Stimulated activated CD4-positive, alpha-beta T cell treated with anti-CD3 and anti-CD28 coated beads, Interleukin-15, amount 100 ng/mL, for 48 hours (primary cell): ENCODE measurements at regions not wholly inside any gene's neighbourhood (a gene's known extent, or its start where the extent isn't known, plus 50 kb on each side); places are given as distances from the start of the nearest gene placed in this dataset.

ENCODE experiments used
- DNase-seq, 2 donors: peaks; one replicate each; pipeline ENCODE4 v3.0.0-alpha.2; 2020; ENCODE audit warnings: low read depth in 2 of 2

DNA sequence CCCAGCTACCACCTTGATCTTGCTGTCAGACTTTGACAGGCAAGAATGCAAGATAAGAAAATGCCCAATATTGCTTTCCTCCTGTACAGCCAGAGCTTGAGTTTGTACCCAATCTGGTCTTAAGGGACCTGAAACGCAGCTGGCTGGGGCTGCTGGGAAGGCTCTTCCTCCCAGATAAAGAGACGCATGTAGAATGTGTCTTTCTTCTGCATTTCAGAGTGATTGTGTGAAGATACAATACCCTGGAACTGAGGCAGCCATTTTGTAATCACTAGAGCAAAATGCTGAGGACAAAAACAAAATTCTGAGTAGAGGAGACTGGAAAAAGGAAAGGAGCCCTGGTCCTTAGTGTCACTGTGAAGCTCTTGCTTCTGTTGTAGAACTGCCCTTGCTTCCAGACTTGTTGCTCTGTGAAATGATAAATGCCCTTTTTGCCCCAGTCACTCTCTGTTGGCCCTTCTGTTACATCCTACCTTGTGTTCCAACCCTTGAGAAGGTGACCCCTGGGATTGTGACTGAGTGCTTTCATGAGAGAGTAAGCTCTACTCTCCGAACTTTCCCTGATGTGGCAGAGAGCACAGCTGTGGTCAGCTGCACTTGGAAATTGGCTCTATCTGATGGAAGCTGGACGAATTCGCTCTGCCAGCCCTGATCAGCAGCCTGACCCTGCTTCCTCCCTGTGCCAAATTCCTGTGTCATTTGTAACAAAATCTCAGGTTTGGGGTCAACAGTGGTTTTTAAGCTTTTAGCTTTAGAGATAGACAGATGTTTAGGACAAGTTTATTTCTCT lies 137.4 kb upstream of the RBMS1 start:
- DNase-seq = no peak

DNA sequence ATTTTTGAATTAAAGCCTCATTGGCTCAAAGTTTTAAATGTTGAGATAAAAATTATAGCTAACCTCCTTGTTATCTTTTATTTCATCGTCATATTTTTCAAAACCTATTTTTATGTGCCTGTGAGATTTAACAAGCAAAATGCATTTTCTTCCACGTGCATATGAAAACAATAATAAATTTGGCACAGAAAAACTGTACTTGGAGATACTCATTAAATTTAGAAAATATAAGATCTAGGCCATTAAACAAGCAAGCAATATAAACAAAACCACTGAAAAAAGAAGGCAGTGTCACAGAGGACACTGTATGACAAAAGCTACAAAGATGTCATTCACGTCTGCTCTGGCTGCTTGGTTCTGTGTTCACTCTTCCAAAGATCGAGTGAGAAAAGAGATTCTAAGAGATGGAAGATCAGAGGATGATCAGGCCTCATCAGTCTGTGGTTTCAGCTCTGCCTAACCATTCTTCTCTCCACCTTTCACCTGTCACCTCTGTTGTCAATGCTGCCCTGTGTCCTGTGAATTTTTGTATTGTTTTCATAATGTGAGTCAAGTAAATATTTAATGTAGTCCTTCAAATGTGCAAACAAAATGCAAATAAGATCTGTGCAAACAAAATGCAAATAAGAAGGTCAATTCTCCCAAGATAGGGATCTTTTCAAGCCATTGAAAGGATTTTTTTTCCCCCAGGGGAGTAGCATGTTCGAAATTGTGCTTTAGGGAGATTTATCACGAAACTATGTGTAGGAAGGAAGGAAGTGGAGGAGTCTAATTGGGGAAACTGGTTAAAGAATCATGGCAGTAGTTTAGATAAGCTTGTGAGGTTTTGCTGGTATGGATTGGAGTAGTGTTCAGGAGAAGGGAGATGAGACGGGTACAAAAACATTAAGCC lies 138.7 kb upstream of the RBMS1 start:
- no peak for DNase-seq

DNA sequence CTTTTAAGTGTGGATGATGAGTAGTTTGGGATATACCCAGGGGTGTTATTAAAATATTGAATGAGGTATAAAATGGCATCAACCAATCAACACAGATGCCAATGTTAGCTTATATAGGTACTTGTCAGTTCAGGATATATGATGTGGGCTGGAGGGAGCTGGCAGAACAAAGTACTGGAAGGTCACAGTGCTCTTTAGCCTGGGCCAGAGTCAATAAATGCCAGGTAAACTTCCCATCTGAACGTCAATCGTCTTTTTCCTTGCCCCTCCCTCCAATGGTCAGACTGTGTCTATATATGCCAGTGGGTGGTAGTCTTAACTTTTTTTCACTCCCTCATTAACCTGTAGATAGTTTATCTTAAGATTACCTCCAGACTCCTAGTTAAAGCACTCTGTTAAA lies 140.8 kb upstream of the RBMS1 start:
- no peak for DNase-seq

DNA sequence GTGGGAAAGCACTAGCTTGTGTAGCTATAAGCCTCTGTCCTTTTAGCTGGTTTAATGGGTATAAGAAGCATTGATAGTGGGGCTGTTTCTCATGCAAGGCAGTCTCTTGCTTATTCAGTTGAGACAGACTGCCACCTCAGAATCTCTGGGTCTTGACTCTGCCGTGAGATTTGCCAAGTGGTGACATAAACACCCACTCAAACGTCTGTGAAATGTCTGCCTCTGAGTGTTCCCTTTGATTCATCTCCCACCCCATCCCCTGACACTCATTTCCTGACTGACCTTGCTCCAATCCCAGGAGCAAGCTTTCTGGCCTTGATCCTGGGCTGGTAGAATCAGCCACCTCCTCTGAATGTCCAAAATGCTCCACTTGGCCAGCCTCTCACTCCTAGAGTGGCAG lies 141.9 kb upstream of the RBMS1 start:
- DNase-seq = no peak

DNA sequence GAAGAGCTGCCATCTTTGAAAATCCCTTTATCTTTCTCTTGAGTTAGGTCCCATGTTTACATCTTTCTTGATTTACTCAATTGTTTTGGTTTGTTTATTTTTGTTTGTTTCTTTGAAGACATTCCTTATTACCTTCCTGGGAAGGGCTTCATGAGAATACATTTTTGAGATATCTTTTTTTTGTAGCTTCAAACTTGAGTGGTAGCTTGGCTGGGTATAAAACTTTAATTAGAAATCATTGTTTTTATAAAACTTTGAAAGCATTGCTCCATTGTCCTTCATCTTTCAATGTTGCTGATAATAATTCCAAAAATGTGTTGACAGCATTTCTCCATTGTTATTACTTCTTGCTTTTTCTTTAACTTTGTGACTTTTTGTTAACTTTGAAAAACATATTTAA lies 145.9 kb upstream of the RBMS1 start:
- no peak for DNase-seq

DNA sequence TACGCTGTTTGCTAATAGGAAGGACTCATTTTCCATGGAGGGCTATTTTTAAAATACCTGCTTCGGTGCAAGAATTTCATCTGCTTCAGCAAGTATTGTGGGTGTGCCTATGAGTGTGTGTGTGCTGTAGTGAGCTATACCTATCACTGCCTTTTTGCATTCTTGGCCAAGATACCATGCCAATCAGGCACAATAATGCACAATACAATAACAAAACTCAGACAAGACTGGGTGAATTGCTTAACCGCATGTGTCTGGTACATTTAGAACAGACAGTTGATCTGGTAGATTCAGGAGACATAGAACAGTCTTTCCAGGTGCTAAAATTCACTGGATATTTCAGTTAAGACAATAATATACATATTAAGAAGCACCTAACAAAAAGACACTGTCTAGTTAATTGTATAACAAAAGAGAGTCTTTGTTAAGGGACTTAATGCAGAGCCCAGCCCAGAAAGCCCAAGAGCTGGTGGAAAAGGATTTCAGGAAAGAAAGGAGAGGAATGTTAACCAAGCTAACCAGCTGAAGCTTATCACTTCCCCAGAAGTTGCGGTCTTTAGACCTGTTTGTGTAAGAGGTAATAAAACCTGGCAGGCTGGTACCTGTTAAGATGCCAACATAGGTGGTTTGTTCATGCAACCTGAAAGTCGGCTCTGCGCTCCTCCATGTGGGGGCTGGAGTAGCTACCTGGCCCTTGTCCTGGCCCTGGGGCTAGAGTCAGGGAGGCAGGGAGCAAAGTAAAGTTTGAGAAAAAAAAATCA lies 153.3 kb upstream of the RBMS1 start:
- no peak for DNase-seq

DNA sequence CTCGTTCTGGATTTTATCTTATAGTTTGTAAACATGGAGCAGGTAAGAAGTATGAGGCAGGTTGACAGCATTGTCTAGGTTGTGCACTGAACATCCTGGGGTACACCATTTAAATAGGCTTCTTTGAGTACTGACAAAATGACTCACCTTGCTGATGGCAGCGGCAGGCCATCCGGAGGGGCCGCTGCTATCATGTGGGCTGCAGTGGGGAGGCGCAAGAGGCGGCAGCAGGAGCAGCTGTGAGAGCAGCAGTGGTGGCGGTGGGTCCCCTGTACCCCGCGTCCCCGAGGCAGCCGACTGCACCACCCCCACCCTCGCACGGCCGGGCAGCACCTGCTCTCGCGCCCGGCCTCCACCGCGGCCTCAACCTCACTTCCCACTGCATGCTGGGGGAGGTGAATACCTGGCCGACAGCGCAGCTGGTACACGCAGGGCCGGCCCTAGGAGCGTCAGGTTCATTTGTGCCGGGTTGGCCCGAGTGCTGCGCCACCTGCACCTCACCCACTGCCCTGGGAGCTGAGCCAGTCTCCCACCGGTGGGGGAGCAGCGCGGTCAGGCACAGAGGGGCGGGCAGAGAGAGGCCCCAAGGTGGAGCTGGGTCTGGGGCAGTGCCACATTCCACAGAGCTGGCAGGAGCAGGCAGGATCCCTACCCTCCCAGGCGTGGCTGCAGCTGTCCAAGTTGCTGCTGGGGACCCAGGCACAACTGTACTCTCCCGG lies 154.5 kb upstream of the RBMS1 start:
- DNase-seq = no peak

DNA sequence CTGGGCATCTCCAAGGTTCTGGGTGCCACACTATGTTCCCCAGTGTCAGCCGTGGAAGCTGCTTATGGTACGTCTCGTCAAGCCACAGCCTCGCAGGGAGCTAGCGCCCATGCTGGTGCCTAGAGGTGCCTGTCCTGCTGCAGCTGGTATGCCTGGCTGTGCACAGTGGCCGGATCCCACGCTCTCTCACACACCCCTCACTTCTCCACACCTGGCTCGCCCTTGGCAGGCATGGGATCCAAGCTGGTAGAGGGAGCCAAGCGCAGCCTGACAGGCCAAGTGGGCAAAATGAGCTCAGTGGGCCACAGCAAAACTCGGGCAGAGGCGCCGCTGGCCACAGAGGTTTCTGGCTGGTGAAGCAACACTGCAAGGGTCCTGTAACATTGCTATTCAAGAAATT lies 156.1 kb upstream of the RBMS1 start:
- no peak for DNase-seq

DNA sequence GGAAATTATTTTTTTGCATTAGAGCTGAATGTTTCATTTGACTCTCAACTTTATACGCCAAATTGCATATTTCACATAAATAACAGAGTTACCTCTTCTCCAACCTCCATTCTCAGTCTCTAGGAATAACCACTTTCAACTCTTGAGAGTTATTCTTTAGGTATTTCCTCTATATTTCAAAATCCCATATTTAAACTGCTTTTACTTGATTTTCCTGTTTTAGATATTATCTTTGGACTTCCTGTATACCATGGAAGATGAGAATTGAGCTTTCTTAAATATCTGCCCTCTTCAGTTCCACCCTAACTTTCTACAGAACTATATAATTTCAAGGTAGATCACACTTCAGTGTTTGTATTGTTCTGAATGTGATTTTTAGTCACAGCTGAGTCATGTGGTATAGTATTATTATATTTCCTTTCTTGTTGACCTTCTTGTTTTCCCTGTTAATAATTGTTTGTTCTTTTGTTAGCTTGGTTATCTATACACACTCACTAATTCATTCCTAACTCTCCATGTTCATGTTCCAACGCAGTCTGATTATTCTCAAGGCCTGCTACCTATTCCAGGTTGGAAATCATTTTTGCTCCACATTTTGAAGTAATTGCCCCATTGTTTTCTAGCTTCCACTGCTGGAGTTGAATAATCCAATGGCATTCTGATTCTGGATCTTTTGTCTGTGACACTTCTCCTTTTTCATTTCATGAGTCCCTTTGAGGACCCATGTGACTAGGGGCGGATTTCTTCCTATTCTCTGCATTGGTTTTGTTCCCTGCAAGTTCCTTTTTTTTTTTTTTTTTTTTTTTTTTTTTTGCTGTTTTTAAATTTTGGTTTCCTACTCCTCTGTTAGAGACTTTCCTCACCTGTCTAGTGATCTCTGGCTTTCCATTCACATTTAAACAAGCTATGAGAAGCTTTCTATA lies 156.8 kb upstream of the RBMS1 start:
- DNase-seq = no peak

DNA sequence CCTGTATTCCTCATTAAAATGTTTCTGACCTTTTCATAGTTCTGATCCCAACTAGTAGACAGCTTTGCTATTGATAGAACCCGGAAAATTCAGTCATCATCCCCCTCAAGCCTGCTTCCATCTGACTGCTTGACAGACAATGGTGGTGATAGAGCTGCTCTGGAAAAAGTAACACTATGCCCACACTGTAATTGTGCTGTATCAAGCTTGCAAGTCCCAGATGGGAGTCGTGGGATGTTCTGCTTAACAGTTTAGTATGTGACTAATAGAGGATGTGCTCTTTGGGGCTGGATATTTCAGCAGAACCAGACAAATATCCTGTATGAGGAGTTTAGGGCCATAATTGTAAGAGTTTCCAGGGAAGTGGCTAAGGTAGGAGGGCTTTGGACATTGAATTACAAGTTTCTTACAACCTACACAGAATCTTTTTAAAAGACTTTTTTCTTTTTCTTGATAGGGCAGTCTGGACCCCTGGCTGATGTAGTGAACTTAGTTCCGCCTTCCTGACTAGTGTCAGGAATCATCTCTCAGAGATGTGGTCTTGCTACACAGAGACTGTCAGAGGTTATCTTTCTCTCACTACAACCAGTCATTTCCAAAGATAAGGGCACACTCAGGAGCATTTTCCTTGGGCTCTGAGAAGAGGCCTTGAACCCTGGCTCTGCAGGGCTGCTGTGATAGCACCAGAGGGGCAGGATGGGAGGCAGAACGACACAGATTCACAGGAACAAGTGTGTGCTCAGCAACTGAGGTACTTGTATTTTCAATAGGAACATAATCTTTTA lies 158.0 kb upstream of the RBMS1 start:
- DNase-seq = no peak

DNA sequence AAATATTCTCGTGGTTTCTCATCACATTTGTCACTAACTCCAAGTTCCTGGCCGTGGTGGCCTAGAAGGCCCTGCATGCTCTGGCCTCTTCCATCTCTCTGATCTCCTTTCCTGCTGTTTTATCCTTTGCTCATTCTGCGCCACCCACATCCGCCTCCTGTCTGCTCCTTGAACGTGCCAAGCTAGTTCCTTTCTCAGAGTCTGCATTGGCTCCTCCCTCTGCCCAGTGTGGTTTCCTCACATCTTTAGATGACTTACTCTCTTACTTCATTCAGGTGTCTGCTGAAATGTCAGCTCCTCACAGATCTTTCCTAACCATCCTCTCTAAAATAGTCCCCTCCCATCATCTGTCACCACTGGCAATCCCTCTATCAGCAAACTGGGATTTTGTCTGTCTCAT lies 158.6 kb upstream of the RBMS1 start:
- DNase-seq = peak; percentile 41 to 57

DNA sequence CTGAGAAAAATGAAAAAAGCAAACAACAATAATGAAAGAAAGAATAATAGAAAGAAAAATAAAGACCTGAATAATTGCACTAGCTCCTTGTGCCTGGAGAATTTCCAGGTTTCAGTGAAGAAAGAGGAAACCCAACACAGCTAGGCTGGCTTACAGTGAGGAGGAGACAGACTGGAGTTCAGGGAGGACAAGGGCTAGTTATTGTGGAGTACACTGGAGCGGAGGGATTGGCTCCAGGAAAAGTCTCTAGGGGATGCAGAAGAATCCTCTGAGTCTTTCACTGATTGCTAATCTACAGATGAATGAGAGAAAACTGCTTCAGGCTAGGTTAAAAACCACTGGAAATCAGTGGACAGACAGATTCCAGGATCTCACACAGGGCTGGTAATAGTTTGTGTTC lies 163.6 kb upstream of the RBMS1 start:
- no peak for DNase-seq

DNA sequence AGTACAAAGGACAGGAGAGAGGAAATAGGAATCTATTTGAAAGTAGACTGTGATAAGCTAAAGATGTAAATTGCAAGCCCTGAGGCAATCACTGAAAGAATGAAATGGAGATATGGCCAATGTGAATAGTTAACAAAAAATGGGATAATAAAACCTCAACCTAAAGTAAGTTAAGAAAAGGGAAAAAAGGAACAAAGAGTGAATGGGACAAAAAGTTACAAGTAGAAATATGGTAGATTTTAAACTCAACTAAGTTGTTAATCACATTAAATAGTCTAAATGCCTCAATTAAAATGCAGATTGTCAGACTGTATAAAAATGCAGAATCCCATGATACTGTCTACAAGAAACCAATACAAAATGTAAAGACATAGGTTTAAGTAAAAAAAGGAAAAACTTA lies 165.2 kb upstream of the RBMS1 start:
- DNase-seq = no peak

DNA sequence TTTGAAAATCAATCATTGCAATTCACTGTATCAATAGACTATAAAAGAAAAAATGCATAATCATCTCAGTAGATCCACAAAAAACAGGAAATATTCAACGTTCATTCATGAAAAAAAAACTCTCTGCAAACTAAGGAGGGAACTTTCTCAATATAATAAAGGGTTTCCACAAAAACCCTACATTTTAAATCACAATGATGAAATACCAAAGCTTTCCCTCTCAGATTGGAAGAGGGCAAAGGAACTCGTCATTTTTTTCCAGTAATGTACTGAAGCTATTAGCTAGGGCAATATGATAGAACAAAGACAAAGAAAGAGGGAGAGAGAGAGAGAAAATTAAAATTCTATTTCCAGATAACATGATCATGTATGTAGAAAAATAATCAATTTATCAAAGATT lies 167.1 kb upstream of the RBMS1 start:
- no peak for DNase-seq

DNA sequence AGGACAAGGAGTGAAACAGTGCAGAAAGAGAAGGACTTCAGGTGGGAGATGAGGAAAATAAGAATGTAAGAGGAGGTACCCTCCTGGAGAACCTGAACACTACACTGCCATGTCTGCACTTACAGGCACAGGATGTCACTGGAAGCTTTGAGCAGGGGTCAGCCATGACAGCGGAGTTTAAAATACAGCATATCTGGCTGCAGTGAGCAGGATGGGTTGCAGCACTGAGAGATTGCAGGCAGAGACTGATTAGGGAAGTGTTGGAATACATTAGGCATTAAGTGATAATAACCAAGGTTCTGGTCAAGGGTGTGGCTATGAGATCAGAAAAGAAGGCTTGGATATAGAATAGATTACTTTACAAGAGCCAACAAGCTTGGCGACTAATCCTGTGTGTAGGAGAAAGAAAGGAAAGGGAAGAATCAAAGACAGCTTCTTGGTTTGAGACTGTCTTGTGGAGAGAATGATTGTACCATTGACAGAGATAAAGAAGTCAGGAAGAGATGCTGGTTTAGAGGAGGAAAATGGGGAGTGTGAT lies 171.1 kb upstream of the RBMS1 start:
- DNase-seq = no peak

DNA sequence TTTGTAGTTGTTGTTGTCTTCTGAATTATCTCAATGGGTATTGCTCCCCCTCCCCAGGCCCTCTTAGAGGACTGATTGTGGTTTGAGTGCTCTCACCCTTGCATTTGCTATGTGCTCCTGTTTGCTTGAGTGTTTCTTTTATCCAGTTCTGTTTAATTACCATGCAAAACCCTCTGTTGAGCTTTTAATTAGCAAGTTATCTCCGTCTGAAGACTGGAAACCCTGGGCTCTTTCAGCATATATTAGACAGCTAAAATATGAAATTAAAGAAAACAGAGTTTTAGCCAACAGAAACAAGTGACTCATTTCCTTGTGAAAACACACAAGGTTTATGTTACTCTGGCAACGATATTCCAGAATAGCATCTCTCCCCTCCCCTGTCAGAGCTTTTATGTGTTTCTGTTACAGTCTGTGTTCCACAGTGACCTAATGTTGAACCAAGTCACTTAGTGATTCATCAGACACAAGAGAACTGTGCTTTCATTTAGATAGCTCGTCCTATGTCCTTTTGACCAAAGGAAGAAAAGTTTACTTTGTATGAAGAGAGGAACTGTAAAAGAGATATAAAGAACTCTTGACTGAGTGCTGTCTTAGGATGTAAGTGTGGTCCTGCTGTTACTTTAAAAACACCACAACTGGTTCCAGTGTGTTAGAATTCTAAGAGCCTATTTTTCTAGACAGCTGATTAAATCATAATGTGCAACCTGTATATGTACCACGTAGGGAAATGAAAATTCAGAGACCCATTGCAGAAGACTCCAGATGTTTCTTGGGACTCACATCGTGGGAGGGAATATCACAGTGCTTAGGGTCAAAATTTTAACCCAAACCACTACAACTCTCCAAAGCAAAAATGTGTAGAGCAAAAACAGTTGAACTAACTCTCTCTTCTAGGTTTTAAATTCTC lies 172.8 kb upstream of the RBMS1 start:
- DNase-seq = no peak

DNA sequence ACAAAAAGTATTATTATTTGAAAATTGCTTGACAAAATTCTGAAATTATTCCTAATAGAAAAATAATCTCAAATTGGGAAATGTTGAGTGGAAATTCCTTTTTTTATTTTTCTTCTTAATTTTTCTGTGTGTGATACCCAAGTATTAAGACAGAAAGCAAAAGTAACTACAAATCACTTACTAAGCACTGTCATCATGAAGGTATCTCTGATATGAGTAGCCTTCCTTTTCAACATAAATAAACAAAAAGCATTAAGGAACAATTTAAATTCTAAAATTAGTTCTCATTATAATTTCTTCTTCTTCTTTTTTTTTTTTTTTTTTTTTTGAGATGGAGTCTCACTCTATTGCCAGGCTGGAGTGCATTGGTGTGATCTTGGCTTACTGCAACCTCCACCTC lies 174.2 kb upstream of the RBMS1 start:
- DNase-seq = no peak

DNA sequence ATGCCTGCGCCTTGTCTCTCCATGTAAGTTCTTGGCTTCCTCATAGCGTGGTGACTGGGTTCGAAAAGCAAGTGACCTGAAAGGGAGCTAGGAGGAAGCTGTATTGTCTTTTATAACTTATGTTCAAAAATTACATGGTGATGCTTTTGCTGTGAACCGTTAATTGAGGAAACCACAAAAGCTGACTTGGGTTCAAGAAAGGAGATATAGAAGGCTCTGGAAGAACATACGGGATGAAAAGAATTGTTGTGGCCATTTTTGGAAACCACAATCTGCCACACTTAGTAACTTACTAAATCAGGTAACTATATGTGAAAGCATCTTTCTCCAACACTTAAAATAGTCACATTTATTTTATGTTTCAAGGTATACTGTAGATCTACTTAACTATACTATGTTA lies 177.0 kb upstream of the RBMS1 start:
- no peak for DNase-seq

DNA sequence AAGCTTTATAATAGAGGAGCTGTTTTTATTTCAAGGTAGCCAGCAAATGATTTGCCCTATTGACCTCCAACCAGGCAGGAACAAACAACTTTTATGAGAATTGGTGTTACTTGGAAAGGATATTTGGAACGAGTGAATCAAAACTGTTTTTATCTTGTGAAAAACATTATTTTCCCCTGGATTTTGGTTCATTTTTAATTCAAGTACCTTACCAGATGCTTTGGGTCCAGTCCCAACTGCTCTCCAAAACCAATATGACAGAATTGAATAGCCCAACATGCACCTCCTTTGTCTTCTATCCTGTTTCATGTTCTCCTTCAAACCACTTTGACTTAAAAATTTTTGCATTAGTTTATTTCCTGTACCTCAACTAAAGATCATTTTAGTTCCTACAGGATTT lies 178.6 kb upstream of the RBMS1 start:
- no peak for DNase-seq
